ENCODE measurements at regions not wholly inside any gene's neighbourhood (a gene's known extent, or its start where the extent isn't known, plus 50 kb on each side); places are given as distances from the start of the nearest gene placed in this dataset.

GRCh38 chr20:5265662-5265985 lies 51.1 kb downstream of the PROKR2 start:
- H3K27ac Mint-ChIP-seq: no peak overlapping the region
- no peak overlapping the region for H3K4me3 Mint-ChIP-seq
- CTCF ChIA-PET: interaction anchor here (0.7 kb wide), 1 partner anchor 893 kb away, joined by 5 read pairs; no protein-coding TSS in a partner anchor
- no peaks in the 10 kb centered on the region for H3K4me1 Mint-ChIP-seq (ENCODE audit: low read depth)
- intact Hi-C loops (cut with micrococcal nuclease): no loop called here
- no peaks in the 10 kb centered on the region for H3K36me3 Mint-ChIP-seq (ENCODE audit: low read depth)
- no peak for DNase-seq
- no peaks in the 10 kb centered on the region for H3K9me3 Mint-ChIP-seq
- peaks cover 19% of the 10 kb centered on the region for H3K27me3 Mint-ChIP-seq (ENCODE audit: low read depth)

GRCh38 chr20:5264807-5265661 lies 51.7 kb downstream of the PROKR2 start:
- DNase-seq: no peak
- intact Hi-C loops (cut with micrococcal nuclease): no loop called here
- Mint-ChIP-seq H3K27me3 (ENCODE audit: low read depth) (peaks cover 16% of the 10 kb centered on the region), H3K4me3 (no peak overlapping the region), H3K9me3 (no peaks in the 10 kb centered on the region), H3K36me3 (ENCODE audit: low read depth) (no peaks in the 10 kb centered on the region), H3K4me1 (ENCODE audit: low read depth) (no peaks in the 10 kb centered on the region), H3K27ac (no peak overlapping the region)
- CTCF ChIA-PET: no interaction called here

DNA sequence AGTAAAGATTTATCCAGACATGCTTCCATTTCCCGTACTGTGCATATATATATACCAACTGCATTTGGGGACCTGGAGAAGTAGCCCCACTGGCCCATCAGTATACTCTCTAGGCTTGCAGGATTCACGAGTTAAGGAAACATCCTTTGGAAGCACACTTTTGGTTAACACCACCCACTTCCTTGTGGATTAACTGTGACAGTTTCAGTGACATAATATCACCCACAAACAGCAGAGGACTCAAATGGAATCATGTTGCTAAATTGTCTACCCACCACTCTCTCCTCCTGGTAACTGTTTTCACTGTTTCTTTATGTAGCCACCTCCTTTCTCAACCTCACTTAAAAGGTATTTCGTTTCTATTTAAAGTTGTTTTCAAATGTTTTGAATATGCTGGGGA lies 55.0 kb downstream of the PROKR2 start:
- Mint-ChIP-seq H3K4me1 (ENCODE audit: low read depth) (no peaks in the 10 kb centered on the region), H3K4me3 (no peak overlapping the region), H3K27ac (no peak overlapping the region), H3K36me3 (ENCODE audit: low read depth) (no peaks in the 10 kb centered on the region), H3K27me3 (ENCODE audit: low read depth) (peaks cover 18% of the 10 kb centered on the region), H3K9me3 (no peaks in the 10 kb centered on the region)
- intact Hi-C loops (cut with micrococcal nuclease): no loop called here
- no peak for DNase-seq
- CTCF ChIA-PET: no interaction called here

DNA sequence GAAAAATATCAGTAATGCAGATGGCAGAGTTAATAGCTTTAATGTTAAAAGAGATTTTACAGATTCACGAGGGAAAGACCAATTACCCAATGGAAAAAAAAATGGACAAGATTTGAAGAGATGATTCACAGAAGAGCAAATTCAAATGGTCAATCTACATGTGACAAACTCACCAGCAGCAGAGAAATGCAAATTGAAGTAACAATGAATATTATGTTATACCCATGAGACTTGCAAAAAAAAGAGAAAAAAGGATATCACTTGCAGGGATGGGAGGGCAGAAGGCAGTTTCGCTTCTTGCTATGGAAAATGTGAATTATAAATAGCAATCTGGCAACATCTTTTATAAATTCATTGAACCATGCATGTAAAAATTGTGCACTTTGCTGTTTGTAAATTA lies 55.9 kb downstream of the PROKR2 start:
- H3K36me3 Mint-ChIP-seq (ENCODE audit: low read depth): no peaks in the 10 kb centered on the region
- intact Hi-C loops (cut with micrococcal nuclease): no loop called here
- no peak for DNase-seq
- no peak overlapping the region for H3K27ac Mint-ChIP-seq
- no peaks in the 10 kb centered on the region for H3K9me3 Mint-ChIP-seq
- CTCF ChIA-PET: no interaction called here
- peaks cover 18% of the 10 kb centered on the region for H3K27me3 Mint-ChIP-seq (ENCODE audit: low read depth)
- H3K4me1 Mint-ChIP-seq (ENCODE audit: low read depth): no peaks in the 10 kb centered on the region
- no peak overlapping the region for H3K4me3 Mint-ChIP-seq

All from activated naive CD4-positive, alpha-beta T cell treated with anti-CD3 and anti-CD28 coated beads for 36 hours (primary cell).